Panc1 (cell line): ENCODE measurements at regions not wholly inside any gene's neighbourhood (a gene's known extent, or its start where the extent isn't known, plus 50 kb on each side); places are given as distances from the start of the nearest gene placed in this dataset.

ENCODE experiments used
- ATAC-seq: fragments of 200-7000 bp; cut with Tn5 transposase; 2 replicates; pipeline ENCODE4 v1.9.1; 2020; ENCODE audit warnings: mild to moderate bottlenecking, moderate library complexity
- BruUV-seq: library from RNA; stranded (reverse); fragments of 400-500 nt; replicated peaks from 2 replicates; lab custom pipeline; 2021; lab: Mats Ljungman, UMichigan
- CTCF ChIA-PET: fragments of 300-600 bp; sonication (Branson Sonifier 250); formaldehyde crosslinking; loops from one replicate; lab custom pipeline; 2022; ENCODE audit warnings: antibody characterized with exemption; lab: Charles Lee
- POLR2A ChIA-PET: fragments of 300-600 bp; sonication (Branson Sonifier 250); formaldehyde crosslinking; loops from one replicate; lab custom pipeline; 2022; ENCODE audit warnings: antibody characterized with exemption; lab: Charles Lee
- DNase-seq: peaks from one replicate; pipeline ENCODE4 v3.0.0-alpha.2; 2010; ENCODE audit warnings: low read depth, low spot score
- H3K27ac ChIP-seq: 2 replicates; pipeline ENCODE4 v1.5.1; 2011; ENCODE audit warnings: mild to moderate bottlenecking, low read length, inconsistent platforms
- H3K27me3 ChIP-seq: fragments of 200-500 bp; sonication (Bioruptor generic); 2 replicates; pipeline ENCODE4 v1.6.0; 2014; ENCODE audit warnings: low read length, inconsistent platforms; ENCODE audit not compliant: control insufficient read depth, insufficient read depth
- H3K36me3 ChIP-seq: fragments of 200-500 bp; sonication (Bioruptor generic); 2 replicates; pipeline ENCODE4 v1.5.1; 2014; ENCODE audit warnings: inconsistent platforms, mild to moderate bottlenecking, low read length, moderate library complexity; ENCODE audit not compliant: control insufficient read depth, insufficient read depth
- H3K4me1 ChIP-seq: 2 replicates; pipeline ENCODE4 v1.5.1; 2011; ENCODE audit warnings: inconsistent platforms, mild to moderate bottlenecking, low read length, moderate library complexity; ENCODE audit not compliant: control insufficient read depth, insufficient read depth
- H3K4me3 ChIP-seq, 2 experiments: 2 replicates each; pipeline ENCODE4 v1.5.1; 2011 to 2012; ENCODE audit warnings: low read depth in 2 of 2, low read length in 2 of 2, mild to moderate bottlenecking in 2 of 2, inconsistent platforms in 1 of 2, moderate library complexity in 1 of 2
- H3K9me3 ChIP-seq: fragments of 200-500 bp; sonication (Bioruptor generic); 2 replicates; pipeline ENCODE4 v1.5.1; 2014; ENCODE audit warnings: low read depth, mild to moderate bottlenecking, inconsistent platforms, low read length, moderate library complexity; ENCODE audit not compliant: control insufficient read depth, insufficient read depth
- POLR2AphosphoS5 ChIP-seq: IDR thresholded peaks from 2 replicates; pipeline ENCODE4 v1.6.1; 2012; ENCODE audit warnings: mild to moderate bottlenecking, low read depth, low read length, moderate library complexity
- SIN3A ChIP-seq: IDR thresholded peaks from 2 replicates; pipeline ENCODE4 v1.6.1; 2012; ENCODE audit warnings: low read depth, mild to moderate bottlenecking, low read length, moderate library complexity, borderline replicate concordance; ENCODE audit not compliant: insufficient read depth
- TCF7L2 ChIP-seq: IDR thresholded peaks from 2 replicates; pipeline ENCODE4 v1.6.1; 2011; ENCODE audit warnings: mild to moderate bottlenecking, low read depth, low read length, inconsistent platforms
- in situ Hi-C: cut with HindIII; loops from 2 replicates; pipeline ENCODE4 v1.10.0; 2016; ENCODE audit warnings: low sequenced_read_pairs, low pct_unique_long_range_greater_than_20kb
- intact Hi-C: fragments of 100-400 bp; cut with micrococcal nuclease; formaldehyde crosslinking; loops from one replicate; pipeline ENCODE4 v1.10.0; 2022; ENCODE audit not compliant: unreplicated experiment
- TF ChIP-seq, protein P1 (sequence below), 2 experiments: IDR thresholded peaks; 2 replicates each; pipeline ENCODE4 v1.6.1; 2011 to 2012; ENCODE audit warnings: low read depth in 2 of 2, control low read depth in 1 of 2, low read length in 1 of 2, mild to moderate bottlenecking in 1 of 2, moderate library complexity in 1 of 2; ENCODE audit not compliant: insufficient read depth in 1 of 2
- TF ChIP-seq, protein P2 (sequence below): fragments of 450-650 bp; IDR thresholded peaks from 2 replicates; pipeline ENCODE4 v1.5.1; 2017; ENCODE audit warnings: mild to moderate bottlenecking

DNA sequence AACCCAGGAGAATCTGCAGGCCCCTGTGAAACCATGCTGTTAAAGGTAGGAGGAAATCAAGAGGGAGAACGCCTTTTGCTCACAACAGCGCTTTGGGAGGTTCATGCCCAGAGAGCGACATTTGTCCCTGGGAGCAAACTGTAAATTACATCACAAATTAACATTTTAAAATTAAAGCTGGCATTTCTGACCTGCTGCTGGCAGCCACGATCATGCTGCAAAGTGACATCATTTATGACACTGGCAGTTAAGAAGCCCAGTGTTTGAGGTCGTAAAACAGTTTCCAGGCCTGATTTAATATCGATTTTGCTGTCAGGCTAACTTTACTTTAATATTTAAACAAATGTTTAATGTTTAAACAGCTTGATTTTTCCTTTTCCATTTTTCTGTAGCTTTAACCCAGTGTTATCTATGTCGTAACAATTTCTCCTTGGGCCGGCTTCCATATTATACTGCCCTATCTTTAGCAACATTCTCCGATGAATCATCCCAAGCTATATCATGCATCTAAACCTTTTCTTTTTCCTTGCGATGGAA lies 86.5 kb upstream of the NPVF start:
- DNase-seq (no peak), ATAC-seq (no peak)
- no peak for TF ChIP-seq POLR2AphosphoS5
- TF ChIP-seq, protein P1, sequence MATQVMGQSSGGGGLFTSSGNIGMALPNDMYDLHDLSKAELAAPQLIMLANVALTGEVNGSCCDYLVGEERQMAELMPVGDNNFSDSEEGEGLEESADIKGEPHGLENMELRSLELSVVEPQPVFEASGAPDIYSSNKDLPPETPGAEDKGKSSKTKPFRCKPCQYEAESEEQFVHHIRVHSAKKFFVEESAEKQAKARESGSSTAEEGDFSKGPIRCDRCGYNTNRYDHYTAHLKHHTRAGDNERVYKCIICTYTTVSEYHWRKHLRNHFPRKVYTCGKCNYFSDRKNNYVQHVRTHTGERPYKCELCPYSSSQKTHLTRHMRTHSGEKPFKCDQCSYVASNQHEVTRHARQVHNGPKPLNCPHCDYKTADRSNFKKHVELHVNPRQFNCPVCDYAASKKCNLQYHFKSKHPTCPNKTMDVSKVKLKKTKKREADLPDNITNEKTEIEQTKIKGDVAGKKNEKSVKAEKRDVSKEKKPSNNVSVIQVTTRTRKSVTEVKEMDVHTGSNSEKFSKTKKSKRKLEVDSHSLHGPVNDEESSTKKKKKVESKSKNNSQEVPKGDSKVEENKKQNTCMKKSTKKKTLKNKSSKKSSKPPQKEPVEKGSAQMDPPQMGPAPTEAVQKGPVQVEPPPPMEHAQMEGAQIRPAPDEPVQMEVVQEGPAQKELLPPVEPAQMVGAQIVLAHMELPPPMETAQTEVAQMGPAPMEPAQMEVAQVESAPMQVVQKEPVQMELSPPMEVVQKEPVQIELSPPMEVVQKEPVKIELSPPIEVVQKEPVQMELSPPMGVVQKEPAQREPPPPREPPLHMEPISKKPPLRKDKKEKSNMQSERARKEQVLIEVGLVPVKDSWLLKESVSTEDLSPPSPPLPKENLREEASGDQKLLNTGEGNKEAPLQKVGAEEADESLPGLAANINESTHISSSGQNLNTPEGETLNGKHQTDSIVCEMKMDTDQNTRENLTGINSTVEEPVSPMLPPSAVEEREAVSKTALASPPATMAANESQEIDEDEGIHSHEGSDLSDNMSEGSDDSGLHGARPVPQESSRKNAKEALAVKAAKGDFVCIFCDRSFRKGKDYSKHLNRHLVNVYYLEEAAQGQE (IDR thresholded peaks at IDR 0.05; ENCODE audit: insufficient read depth in 1 of 2, low read depth in 2 of 2, low read length in 1 of 2): no peak
- no peak for TF ChIP-seq SIN3A
- TF ChIP-seq, protein P2, sequence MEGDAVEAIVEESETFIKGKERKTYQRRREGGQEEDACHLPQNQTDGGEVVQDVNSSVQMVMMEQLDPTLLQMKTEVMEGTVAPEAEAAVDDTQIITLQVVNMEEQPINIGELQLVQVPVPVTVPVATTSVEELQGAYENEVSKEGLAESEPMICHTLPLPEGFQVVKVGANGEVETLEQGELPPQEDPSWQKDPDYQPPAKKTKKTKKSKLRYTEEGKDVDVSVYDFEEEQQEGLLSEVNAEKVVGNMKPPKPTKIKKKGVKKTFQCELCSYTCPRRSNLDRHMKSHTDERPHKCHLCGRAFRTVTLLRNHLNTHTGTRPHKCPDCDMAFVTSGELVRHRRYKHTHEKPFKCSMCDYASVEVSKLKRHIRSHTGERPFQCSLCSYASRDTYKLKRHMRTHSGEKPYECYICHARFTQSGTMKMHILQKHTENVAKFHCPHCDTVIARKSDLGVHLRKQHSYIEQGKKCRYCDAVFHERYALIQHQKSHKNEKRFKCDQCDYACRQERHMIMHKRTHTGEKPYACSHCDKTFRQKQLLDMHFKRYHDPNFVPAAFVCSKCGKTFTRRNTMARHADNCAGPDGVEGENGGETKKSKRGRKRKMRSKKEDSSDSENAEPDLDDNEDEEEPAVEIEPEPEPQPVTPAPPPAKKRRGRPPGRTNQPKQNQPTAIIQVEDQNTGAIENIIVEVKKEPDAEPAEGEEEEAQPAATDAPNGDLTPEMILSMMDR: no peak
- no peak for TF ChIP-seq TCF7L2
- POLR2A ChIA-PET: interaction anchor here (0.6 kb wide), 1 partner anchor 318 kb away, joined by 3 read pairs; no protein-coding TSS in a partner anchor
- intact Hi-C loops (no loop called here), in situ Hi-C loops (no loop called here)
- BruUV-seq: no TSS peak
- Histone ChIP-seq H3K27me3 (0 out of 2 replicates have a peak, but pooled peaks cover 2% of the 10 kb centered on the region), H3K27ac (no peak overlapping the region), H3K9me3 (no peaks in the 10 kb centered on the region), H3K4me3 (no peak overlapping the region), H3K4me1 (no peaks in the 10 kb centered on the region), H3K36me3 (no peaks in the 10 kb centered on the region)
- CTCF ChIA-PET: no interaction called here

DNA sequence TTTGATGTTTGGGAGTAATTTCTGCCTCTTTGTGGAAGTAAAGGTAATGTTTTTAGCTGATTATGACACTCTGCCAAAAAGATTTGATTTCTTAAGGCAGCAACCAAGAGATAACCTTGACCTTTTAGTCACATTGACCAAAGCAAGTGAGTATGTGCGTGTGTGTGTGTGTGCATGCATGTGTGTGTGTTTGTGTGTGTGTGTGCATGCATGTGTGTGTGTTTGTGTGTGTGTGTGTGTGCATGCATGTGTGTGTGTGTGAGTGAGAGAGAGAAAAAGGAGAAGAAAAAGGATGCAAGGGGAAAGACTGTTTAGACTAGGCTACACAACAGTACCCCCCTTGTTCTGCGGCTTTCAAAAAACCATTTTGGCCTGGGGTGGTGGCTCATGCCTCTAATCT lies 88.1 kb upstream of the NPVF start:
- in situ Hi-C loops: no loop called here
- intact Hi-C loops: no loop called here
- TF ChIP-seq SIN3A (no peak), POLR2AphosphoS5 (no peak), TCF7L2 (no peak)
- TF ChIP-seq, protein P2: no peak
- TF ChIP-seq, protein P1 (IDR thresholded peaks at IDR 0.05; ENCODE audit: insufficient read depth in 1 of 2, low read depth in 2 of 2, low read length in 1 of 2): no peak

More for the DNA sequence above, 88.1 kb upstream of the NPVF start:
- BruUV-seq: no TSS peak
- ATAC-seq (no peak), DNase-seq (no peak)
- POLR2A ChIA-PET: no interaction called here
- no peaks in the 10 kb centered on the region for H3K4me1 ChIP-seq
- 0 out of 2 replicates have a peak, but pooled peaks cover 2% of the 10 kb centered on the region for H3K27me3 ChIP-seq
- H3K4me3 ChIP-seq: no peak overlapping the region
- no peaks in the 10 kb centered on the region for H3K9me3 ChIP-seq
- no peaks in the 10 kb centered on the region for H3K36me3 ChIP-seq
- CTCF ChIA-PET: no interaction called here
- no peak overlapping the region for H3K27ac ChIP-seq
